ENCODE measurements at regions not wholly inside any gene's neighbourhood (a gene's known extent, or its start where the extent isn't known, plus 50 kb on each side); places are given as distances from the start of the nearest gene placed in this dataset.

GRCh38 chr3:34351882-34352777, 553.7 kb downstream of the PDCD6IP start:
- WGBS = 57% methylated on average over 5 of the region's 5 CpGs
- H3K4me3 ChIP-seq (ENCODE audit: low read length in 2 of 2) = no peak overlapping the region
- DNase-seq (ENCODE audit: low read depth in 6 of 9, low spot score in 9 of 9) = no peak
- no peak overlapping the region for H3K27ac ChIP-seq (ENCODE audit: low read depth in 1 of 2, low read length in 1 of 2)
- no peaks in the 10 kb centered on the region for H3K4me1 ChIP-seq (ENCODE audit: control insufficient read depth in 2 of 2, insufficient read depth in 2 of 2, low read length in 2 of 2)
- H3K36me3 ChIP-seq (ENCODE audit: control insufficient read depth in 2 of 2, insufficient read depth in 2 of 2, low read length in 1 of 2) = no peaks in the 10 kb centered on the region
- H3K27me3 ChIP-seq (ENCODE audit: control insufficient read depth in 2 of 2, insufficient read depth in 1 of 2, low read length in 1 of 2) = no peaks in the 10 kb centered on the region
- H3K9me3 ChIP-seq (ENCODE audit: control insufficient read depth in 2 of 2, insufficient read depth in 1 of 2, low read length in 1 of 2) = no peaks in the 10 kb centered on the region

- 96% methylated on average over 2 of the region's 2 CpGs for WGBS
- no peak overlapping the region for H3K27ac ChIP-seq (ENCODE audit: low read depth in 1 of 2, low read length in 1 of 2)
- no peaks in the 10 kb centered on the region for H3K4me1 ChIP-seq (ENCODE audit: control insufficient read depth in 2 of 2, insufficient read depth in 2 of 2, low read length in 2 of 2)
- H3K36me3 ChIP-seq (ENCODE audit: control insufficient read depth in 2 of 2, insufficient read depth in 2 of 2, low read length in 1 of 2) = no peaks in the 10 kb centered on the region
- H3K9me3 ChIP-seq (ENCODE audit: control insufficient read depth in 2 of 2, insufficient read depth in 1 of 2, low read length in 1 of 2) = no peaks in the 10 kb centered on the region
- DNase-seq (ENCODE audit: low read depth in 6 of 9, low spot score in 9 of 9) = no peak
- no peak overlapping the region for H3K4me3 ChIP-seq (ENCODE audit: low read length in 2 of 2)
- no peaks in the 10 kb centered on the region for H3K27me3 ChIP-seq (ENCODE audit: control insufficient read depth in 2 of 2, insufficient read depth in 1 of 2, low read length in 1 of 2)
Measured at GRCh38 chr3:34352778-34353331, 554.4 kb downstream of the PDCD6IP start.

- WGBS = 92% methylated on average over 4 of the region's 4 CpGs
- Histone ChIP-seq H3K4me1 (ENCODE audit: control insufficient read depth in 2 of 2, insufficient read depth in 2 of 2, low read length in 2 of 2) (peaks cover 0 to 4% of the 10 kb centered on the region in 2 donors), H3K27ac (ENCODE audit: low read depth in 1 of 2, low read length in 1 of 2) (no peak overlapping the region), H3K36me3 (ENCODE audit: control insufficient read depth in 2 of 2, insufficient read depth in 2 of 2, low read length in 1 of 2) (no peaks in the 10 kb centered on the region), H3K9me3 (ENCODE audit: control insufficient read depth in 2 of 2, insufficient read depth in 1 of 2, low read length in 1 of 2) (no peaks in the 10 kb centered on the region), H3K4me3 (ENCODE audit: low read length in 2 of 2) (no peak overlapping the region), H3K27me3 (ENCODE audit: control insufficient read depth in 2 of 2, insufficient read depth in 1 of 2, low read length in 1 of 2) (no peaks in the 10 kb centered on the region)
- DNase-seq (ENCODE audit: low read depth in 6 of 9, low spot score in 9 of 9) = no peak
Measured at GRCh38 chr3:34357461-34357860, 559.0 kb downstream of the PDCD6IP start.

- no peak for DNase-seq (ENCODE audit: low read depth in 6 of 9, low spot score in 9 of 9)
- Histone ChIP-seq H3K9me3 (ENCODE audit: control insufficient read depth in 2 of 2, insufficient read depth in 1 of 2, low read length in 1 of 2) (peaks cover 0 to 1% of the 10 kb centered on the region in 2 donors), H3K4me3 (ENCODE audit: low read length in 2 of 2) (no peak overlapping the region), H3K27me3 (ENCODE audit: control insufficient read depth in 2 of 2, insufficient read depth in 1 of 2, low read length in 1 of 2) (no peaks in the 10 kb centered on the region), H3K27ac (ENCODE audit: low read depth in 1 of 2, low read length in 1 of 2) (no peak overlapping the region), H3K4me1 (ENCODE audit: control insufficient read depth in 2 of 2, insufficient read depth in 2 of 2, low read length in 2 of 2) (peaks cover 0 to 4% of the 10 kb centered on the region in 2 donors), H3K36me3 (ENCODE audit: control insufficient read depth in 2 of 2, insufficient read depth in 2 of 2, low read length in 1 of 2) (no peaks in the 10 kb centered on the region)
- WGBS = 98% methylated on average over 2 of the region's 2 CpGs
Measured at GRCh38 chr3:34359064-34359463, 560.6 kb downstream of the PDCD6IP start.

GRCh38 chr3:34360713-34361112, 562.3 kb downstream of the PDCD6IP start:
- Histone ChIP-seq H3K4me1 (ENCODE audit: control insufficient read depth in 2 of 2, insufficient read depth in 2 of 2, low read length in 2 of 2) (peaks cover 0 to 4% of the 10 kb centered on the region in 2 donors), H3K27ac (ENCODE audit: low read depth in 1 of 2, low read length in 1 of 2) (no peak overlapping the region), H3K4me3 (ENCODE audit: low read length in 2 of 2) (no peak overlapping the region), H3K9me3 (ENCODE audit: control insufficient read depth in 2 of 2, insufficient read depth in 1 of 2, low read length in 1 of 2) (peaks cover 0 to 1% of the 10 kb centered on the region in 2 donors), H3K27me3 (ENCODE audit: control insufficient read depth in 2 of 2, insufficient read depth in 1 of 2, low read length in 1 of 2) (no peaks in the 10 kb centered on the region), H3K36me3 (ENCODE audit: control insufficient read depth in 2 of 2, insufficient read depth in 2 of 2, low read length in 1 of 2) (no peaks in the 10 kb centered on the region)
- WGBS = 98% methylated on average over 5 of the region's 5 CpGs
- no peak for DNase-seq (ENCODE audit: low read depth in 6 of 9, low spot score in 9 of 9)

- H3K27me3 ChIP-seq (ENCODE audit: control insufficient read depth in 2 of 2, insufficient read depth in 1 of 2, low read length in 1 of 2) = no peaks in the 10 kb centered on the region
- peak; percentile 6 to 73 (median 29) for DNase-seq (ENCODE audit: low read depth in 6 of 9, low spot score in 9 of 9)
- H3K4me3 ChIP-seq (ENCODE audit: low read length in 2 of 2) = no peak overlapping the region
- peaks cover 0 to 4% of the 10 kb centered on the region in 2 donors for H3K4me1 ChIP-seq (ENCODE audit: control insufficient read depth in 2 of 2, insufficient read depth in 2 of 2, low read length in 2 of 2)
- no peaks in the 10 kb centered on the region for H3K36me3 ChIP-seq (ENCODE audit: control insufficient read depth in 2 of 2, insufficient read depth in 2 of 2, low read length in 1 of 2)
- H3K27ac ChIP-seq (ENCODE audit: low read depth in 1 of 2, low read length in 1 of 2) = no peak overlapping the region
- H3K9me3 ChIP-seq (ENCODE audit: control insufficient read depth in 2 of 2, insufficient read depth in 1 of 2, low read length in 1 of 2) = peaks cover 0 to 1% of the 10 kb centered on the region in 2 donors
- WGBS = 14% methylated on average over 5 of the region's 5 CpGs
Measured at GRCh38 chr3:34361921-34362320, 563.5 kb downstream of the PDCD6IP start.

- Histone ChIP-seq H3K9me3 (ENCODE audit: control insufficient read depth in 2 of 2, insufficient read depth in 1 of 2, low read length in 1 of 2) (peaks cover 0 to 1% of the 10 kb centered on the region in 2 donors), H3K36me3 (ENCODE audit: control insufficient read depth in 2 of 2, insufficient read depth in 2 of 2, low read length in 1 of 2) (no peaks in the 10 kb centered on the region), H3K4me3 (ENCODE audit: low read length in 2 of 2) (no peak overlapping the region), H3K4me1 (ENCODE audit: control insufficient read depth in 2 of 2, insufficient read depth in 2 of 2, low read length in 2 of 2) (peaks cover 0 to 4% of the 10 kb centered on the region in 2 donors), H3K27ac (ENCODE audit: low read depth in 1 of 2, low read length in 1 of 2) (no peak overlapping the region), H3K27me3 (ENCODE audit: control insufficient read depth in 2 of 2, insufficient read depth in 1 of 2, low read length in 1 of 2) (no peaks in the 10 kb centered on the region)
- no peak for DNase-seq (ENCODE audit: low read depth in 6 of 9, low spot score in 9 of 9)
- WGBS = 94% methylated on average over 5 of the region's 5 CpGs
Measured at GRCh38 chr3:34362910-34363309, 564.5 kb downstream of the PDCD6IP start.

GRCh38 chr3:34363881-34364280, 565.5 kb downstream of the PDCD6IP start:
- H3K4me3 ChIP-seq (ENCODE audit: low read length in 2 of 2) = no peak overlapping the region
- H3K27ac ChIP-seq (ENCODE audit: low read depth in 1 of 2, low read length in 1 of 2) = no peak overlapping the region
- H3K36me3 ChIP-seq (ENCODE audit: control insufficient read depth in 2 of 2, insufficient read depth in 2 of 2, low read length in 1 of 2) = no peaks in the 10 kb centered on the region
- no peaks in the 10 kb centered on the region for H3K27me3 ChIP-seq (ENCODE audit: control insufficient read depth in 2 of 2, insufficient read depth in 1 of 2, low read length in 1 of 2)
- peaks cover 0 to 4% of the 10 kb centered on the region in 2 donors for H3K4me1 ChIP-seq (ENCODE audit: control insufficient read depth in 2 of 2, insufficient read depth in 2 of 2, low read length in 2 of 2)
- peaks cover 0 to 1% of the 10 kb centered on the region in 2 donors for H3K9me3 ChIP-seq (ENCODE audit: control insufficient read depth in 2 of 2, insufficient read depth in 1 of 2, low read length in 1 of 2)
- no peak for DNase-seq (ENCODE audit: low read depth in 6 of 9, low spot score in 9 of 9)

GRCh38 chr3:34364335-34364734, 565.9 kb downstream of the PDCD6IP start:
- Histone ChIP-seq H3K9me3 (ENCODE audit: control insufficient read depth in 2 of 2, insufficient read depth in 1 of 2, low read length in 1 of 2) (peaks cover 0 to 1% of the 10 kb centered on the region in 2 donors), H3K36me3 (ENCODE audit: control insufficient read depth in 2 of 2, insufficient read depth in 2 of 2, low read length in 1 of 2) (no peaks in the 10 kb centered on the region), H3K27me3 (ENCODE audit: control insufficient read depth in 2 of 2, insufficient read depth in 1 of 2, low read length in 1 of 2) (no peaks in the 10 kb centered on the region), H3K27ac (ENCODE audit: low read depth in 1 of 2, low read length in 1 of 2) (no peak overlapping the region), H3K4me1 (ENCODE audit: control insufficient read depth in 2 of 2, insufficient read depth in 2 of 2, low read length in 2 of 2) (peaks cover 0 to 4% of the 10 kb centered on the region in 2 donors), H3K4me3 (ENCODE audit: low read length in 2 of 2) (no peak overlapping the region)
- DNase-seq (ENCODE audit: low read depth in 6 of 9, low spot score in 9 of 9) = no peak
- 96% methylated on average over 2 of the region's 2 CpGs for WGBS
